ENCODE measurements at regions not wholly inside any gene's neighbourhood (a gene's known extent, or its start where the extent isn't known, plus 50 kb on each side); places are given as distances from the start of the nearest gene placed in this dataset.
A peak's percentile ranks its signal among the peaks of the same experiment; 100 is the strongest.

GRCh38 chr1:199545780-199546179, 481.7 kb upstream of the NR5A2 start:
- TF ChIP-seq SIN3A (IDR thresholded peaks at IDR 0.05; ENCODE audit: borderline replicate concordance, insufficient read depth, low read depth, low read length) (no peak), POLR2AphosphoS5 (IDR thresholded peaks at IDR 0.05; ENCODE audit: low read depth, low read length) (no peak), REST (IDR thresholded peaks at IDR 0.05; ENCODE audit: insufficient read depth in 1 of 2, low read depth in 2 of 2, low read length in 1 of 2) (no peak), TCF7L2 (IDR thresholded peaks at IDR 0.05; ENCODE audit: low read depth, low read length) (no peak)
- TF ChIP-seq, protein P1, sequence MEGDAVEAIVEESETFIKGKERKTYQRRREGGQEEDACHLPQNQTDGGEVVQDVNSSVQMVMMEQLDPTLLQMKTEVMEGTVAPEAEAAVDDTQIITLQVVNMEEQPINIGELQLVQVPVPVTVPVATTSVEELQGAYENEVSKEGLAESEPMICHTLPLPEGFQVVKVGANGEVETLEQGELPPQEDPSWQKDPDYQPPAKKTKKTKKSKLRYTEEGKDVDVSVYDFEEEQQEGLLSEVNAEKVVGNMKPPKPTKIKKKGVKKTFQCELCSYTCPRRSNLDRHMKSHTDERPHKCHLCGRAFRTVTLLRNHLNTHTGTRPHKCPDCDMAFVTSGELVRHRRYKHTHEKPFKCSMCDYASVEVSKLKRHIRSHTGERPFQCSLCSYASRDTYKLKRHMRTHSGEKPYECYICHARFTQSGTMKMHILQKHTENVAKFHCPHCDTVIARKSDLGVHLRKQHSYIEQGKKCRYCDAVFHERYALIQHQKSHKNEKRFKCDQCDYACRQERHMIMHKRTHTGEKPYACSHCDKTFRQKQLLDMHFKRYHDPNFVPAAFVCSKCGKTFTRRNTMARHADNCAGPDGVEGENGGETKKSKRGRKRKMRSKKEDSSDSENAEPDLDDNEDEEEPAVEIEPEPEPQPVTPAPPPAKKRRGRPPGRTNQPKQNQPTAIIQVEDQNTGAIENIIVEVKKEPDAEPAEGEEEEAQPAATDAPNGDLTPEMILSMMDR (IDR thresholded peaks at IDR 0.05) = peak; percentile 40
